SKM-1 (cell line): ENCODE measurements at regions not wholly inside any gene's neighbourhood (a gene's known extent, or its start where the extent isn't known, plus 50 kb on each side); places are given as distances from the start of the nearest gene placed in this dataset.

ENCODE experiments used
- DNase-seq: peaks from one replicate; lab custom pipeline; 2025; ENCODE audit not compliant: unreplicated experiment; lab: John Stamatoyannopoulos, UW

GRCh38 chr5:17888155-17888554 lies 253.9 kb downstream of the TAF11L14 start:
- DNase-seq = no peak

GRCh38 chr5:17890501-17890900 lies 256.2 kb downstream of the TAF11L14 start:
- DNase-seq = no peak

- DNase-seq = no peak
These were observed 257.6 kb downstream of the TAF11L14 start for GRCh38 chr5:17891881-17892280.

- DNase-seq = no peak
These were observed 258.9 kb downstream of the TAF11L14 start for GRCh38 chr5:17893026-17893635.

- no peak for DNase-seq
These were observed 261.2 kb downstream of the TAF11L14 start for GRCh38 chr5:17895288-17896033.

- peak; percentile 46 for DNase-seq
These were observed 262.3 kb downstream of the TAF11L14 start for GRCh38 chr5:17896605-17897004.

- DNase-seq = no peak
These were observed 263.5 kb downstream of the TAF11L14 start for GRCh38 chr5:17897776-17898175.

- no peak for DNase-seq
These were observed 264.5 kb downstream of the TAF11L14 start for GRCh38 chr5:17898766-17899165.

GRCh38 chr5:17907094-17907493 lies 272.8 kb downstream of the TAF11L14 start:
- no peak for DNase-seq

GRCh38 chr5:17910318-17910717 lies 276.1 kb downstream of the TAF11L14 start:
- peak; percentile 42 for DNase-seq

- DNase-seq = no peak
These were observed 278.5 kb downstream of the TAF11L14 start for GRCh38 chr5:17912794-17913193.

GRCh38 chr5:17916446-17916845 lies 282.2 kb downstream of the TAF11L14 start:
- DNase-seq = no peak

GRCh38 chr5:17917465-17917864 lies 283.2 kb downstream of the TAF11L14 start:
- no peak for DNase-seq

- DNase-seq = no peak
These were observed 284.3 kb downstream of the TAF11L14 start for GRCh38 chr5:17918373-17919104.

GRCh38 chr5:17925276-17925675 lies 291.0 kb downstream of the TAF11L14 start:
- no peak for DNase-seq

GRCh38 chr5:17928581-17928981 lies 294.3 kb downstream of the TAF11L14 start:
- DNase-seq = peak; percentile 47

GRCh38 chr5:17929171-17929570 lies 294.9 kb downstream of the TAF11L14 start:
- DNase-seq = no peak

GRCh38 chr5:17930346-17930745 lies 296.1 kb downstream of the TAF11L14 start:
- no peak for DNase-seq

GRCh38 chr5:17944046-17944445 lies 309.8 kb downstream of the TAF11L14 start:
- no peak for DNase-seq

- no peak for DNase-seq
These were observed 312.8 kb downstream of the TAF11L14 start for GRCh38 chr5:17947029-17947428.

- DNase-seq = no peak
These were observed 317.3 kb downstream of the TAF11L14 start for GRCh38 chr5:17951392-17952169.
